ENCODE measurements at regions not wholly inside any gene's neighbourhood (a gene's known extent, or its start where the extent isn't known, plus 50 kb on each side); places are given as distances from the start of the nearest gene placed in this dataset.

DNA sequence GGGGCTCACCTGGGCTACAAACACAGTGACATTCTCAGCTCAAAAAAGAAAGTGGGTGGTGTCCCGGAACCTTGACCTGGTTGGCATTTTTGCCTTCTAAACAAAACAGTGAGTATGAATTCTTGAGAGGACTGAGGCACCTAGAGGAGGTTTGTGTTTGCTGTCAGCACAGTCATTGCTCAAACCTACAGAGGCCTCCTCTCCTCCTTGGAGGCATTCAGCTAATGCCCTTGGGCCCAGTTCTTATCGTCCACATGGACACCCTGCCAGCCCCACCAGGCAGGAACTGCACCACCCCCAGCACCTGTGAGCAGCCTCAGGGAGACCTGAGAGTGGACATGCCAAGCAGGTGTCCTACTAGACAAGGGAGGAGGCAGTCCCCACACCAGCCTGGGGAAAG, 156.7 kb downstream of the SYK start:
- ChIA-PET CTCF (interaction anchor here (1.1 to 1.3 kb wide), 2 partner anchors 10 to 37 kb away, joined by 3 read pairs; no protein-coding TSS in a partner anchor), POLR2A (no interaction called here)
- no peak for TF ChIP-seq ELF1 (IDR thresholded peaks at IDR 0.05)
- no peak for TF ChIP-seq FOXM1 (IDR thresholded peaks at IDR 0.05; ENCODE audit: low read depth)
- TF ChIP-seq, protein P1, sequence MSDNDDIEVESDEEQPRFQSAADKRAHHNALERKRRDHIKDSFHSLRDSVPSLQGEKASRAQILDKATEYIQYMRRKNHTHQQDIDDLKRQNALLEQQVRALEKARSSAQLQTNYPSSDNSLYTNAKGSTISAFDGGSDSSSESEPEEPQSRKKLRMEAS (IDR thresholded peaks at IDR 0.05; ENCODE audit: low read depth), result no peak
- TF ChIP-seq NRF1 (IDR thresholded peaks at IDR 0.05; ENCODE audit: low read depth, low read length), result no peak
- no peak for TF ChIP-seq MEF2A (IDR thresholded peaks at IDR 0.05; ENCODE audit: borderline replicate concordance, low read depth)
- TF ChIP-seq, protein P2, sequence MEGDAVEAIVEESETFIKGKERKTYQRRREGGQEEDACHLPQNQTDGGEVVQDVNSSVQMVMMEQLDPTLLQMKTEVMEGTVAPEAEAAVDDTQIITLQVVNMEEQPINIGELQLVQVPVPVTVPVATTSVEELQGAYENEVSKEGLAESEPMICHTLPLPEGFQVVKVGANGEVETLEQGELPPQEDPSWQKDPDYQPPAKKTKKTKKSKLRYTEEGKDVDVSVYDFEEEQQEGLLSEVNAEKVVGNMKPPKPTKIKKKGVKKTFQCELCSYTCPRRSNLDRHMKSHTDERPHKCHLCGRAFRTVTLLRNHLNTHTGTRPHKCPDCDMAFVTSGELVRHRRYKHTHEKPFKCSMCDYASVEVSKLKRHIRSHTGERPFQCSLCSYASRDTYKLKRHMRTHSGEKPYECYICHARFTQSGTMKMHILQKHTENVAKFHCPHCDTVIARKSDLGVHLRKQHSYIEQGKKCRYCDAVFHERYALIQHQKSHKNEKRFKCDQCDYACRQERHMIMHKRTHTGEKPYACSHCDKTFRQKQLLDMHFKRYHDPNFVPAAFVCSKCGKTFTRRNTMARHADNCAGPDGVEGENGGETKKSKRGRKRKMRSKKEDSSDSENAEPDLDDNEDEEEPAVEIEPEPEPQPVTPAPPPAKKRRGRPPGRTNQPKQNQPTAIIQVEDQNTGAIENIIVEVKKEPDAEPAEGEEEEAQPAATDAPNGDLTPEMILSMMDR (IDR thresholded peaks at IDR 0.05), result no peak
- TF ChIP-seq, protein P3, sequence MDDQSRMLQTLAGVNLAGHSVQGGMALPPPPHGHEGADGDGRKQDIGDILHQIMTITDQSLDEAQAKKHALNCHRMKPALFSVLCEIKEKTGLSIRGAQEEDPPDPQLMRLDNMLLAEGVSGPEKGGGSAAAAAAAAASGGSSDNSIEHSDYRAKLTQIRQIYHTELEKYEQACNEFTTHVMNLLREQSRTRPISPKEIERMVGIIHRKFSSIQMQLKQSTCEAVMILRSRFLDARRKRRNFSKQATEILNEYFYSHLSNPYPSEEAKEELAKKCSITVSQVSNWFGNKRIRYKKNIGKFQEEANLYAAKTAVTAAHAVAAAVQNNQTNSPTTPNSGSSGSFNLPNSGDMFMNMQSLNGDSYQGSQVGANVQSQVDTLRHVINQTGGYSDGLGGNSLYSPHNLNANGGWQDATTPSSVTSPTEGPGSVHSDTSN (IDR thresholded peaks at IDR 0.05), result no peak
- no peak for TF ChIP-seq RAD21 (IDR thresholded peaks at IDR 0.05; ENCODE audit: low read length)
- TF ChIP-seq, protein P4, sequence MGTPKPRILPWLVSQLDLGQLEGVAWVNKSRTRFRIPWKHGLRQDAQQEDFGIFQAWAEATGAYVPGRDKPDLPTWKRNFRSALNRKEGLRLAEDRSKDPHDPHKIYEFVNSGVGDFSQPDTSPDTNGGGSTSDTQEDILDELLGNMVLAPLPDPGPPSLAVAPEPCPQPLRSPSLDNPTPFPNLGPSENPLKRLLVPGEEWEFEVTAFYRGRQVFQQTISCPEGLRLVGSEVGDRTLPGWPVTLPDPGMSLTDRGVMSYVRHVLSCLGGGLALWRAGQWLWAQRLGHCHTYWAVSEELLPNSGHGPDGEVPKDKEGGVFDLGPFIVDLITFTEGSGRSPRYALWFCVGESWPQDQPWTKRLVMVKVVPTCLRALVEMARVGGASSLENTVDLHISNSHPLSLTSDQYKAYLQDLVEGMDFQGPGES (IDR thresholded peaks at IDR 0.05; ENCODE audit: low read depth, low read length), result no peak
- TF ChIP-seq JUND (IDR thresholded peaks at IDR 0.05), result no peak
- TF ChIP-seq MXI1 (IDR thresholded peaks at IDR 0.05; ENCODE audit: low read depth, low read length), result no peak
- no peak for TF ChIP-seq EZH2phosphoT487 (IDR thresholded peaks at IDR 0.05; ENCODE audit: borderline replicate concordance, low read depth)
- TF ChIP-seq TAF1 (IDR thresholded peaks at IDR 0.05; ENCODE audit: borderline replicate concordance, low read depth, low read length), result no peak
- no peak for TF ChIP-seq SMC3 (IDR thresholded peaks at IDR 0.05; ENCODE audit: low read depth, low read length)
- no peak for TF ChIP-seq GATA2 (CRISPR knock-in tag; IDR thresholded peaks at IDR 0.05)
- Histone ChIP-seq H3K9ac (no peak overlapping the region), H4K20me1 (ENCODE audit: insufficient read depth) (no peaks in the 10 kb centered on the region), H3K79me2 (ENCODE audit: insufficient read depth) (no peaks in the 10 kb centered on the region), H3K27ac (ENCODE audit: low read depth in 2 of 2, low read length in 1 of 2) (no peak overlapping the region), H3K36me3 (replicated peaks in 1 of 2; ENCODE audit: control insufficient read depth in 1 of 2, insufficient read depth in 2 of 2, low read length in 1 of 2) (no peaks in the 10 kb centered on the region), H3K4me1 (ENCODE audit: control insufficient read depth in 1 of 2, insufficient read depth in 2 of 2, low read depth in 1 of 2, low read length in 1 of 2) (peaks cover 0 to 5% of the 10 kb centered on the region in 2 experiments; a peak in 1 of 4 replicates), H3K27me3 (ENCODE audit: insufficient read depth) (no peaks in the 10 kb centered on the region), H3F3A (replicated peaks; ENCODE audit: insufficient read depth) (no peaks in the 10 kb centered on the region), H3K4me2 (no peak overlapping the region), H3K9me3 (no peaks in the 10 kb centered on the region), H2AFZ (ENCODE audit: low read depth) (no peak overlapping the region), H3K9me2 (no peaks in the 10 kb centered on the region), H3K4me3 (ENCODE audit: low read depth in 2 of 2, low read length in 1 of 2) (no peak overlapping the region)
- DNase-seq, result no peak
- WGBS (ENCODE audit: low lambda C conversion rate), result 67% methylated on average over 1 of the region's 2 CpGs
